Adrenal gland (tissue), 9 donors: ENCODE measurements at regions not wholly inside any gene's neighbourhood (a gene's known extent, or its start where the extent isn't known, plus 50 kb on each side); places are given as distances from the start of the nearest gene placed in this dataset.

Experiments used
- DNase-seq, 7 donors: peaks; one replicate each; pipeline ENCODE4 v3.0.0-alpha.2; 2019 to 2020
- H3K27ac ChIP-seq, 5 donors: fragments of 200-600 bp; sonication (generic) in 4 of 5; 1 replicate in 3 of 5; 2 replicates in 2 of 5; pipeline versions ENCODE4 v1.5.1 to v1.8.0; 2016 to 2020; ENCODE audit warnings: mild to moderate bottlenecking in 1 of 5
- H3K27me3 ChIP-seq: fragments of 200-600 bp; 2 replicates; pipeline ENCODE4 v1.8.0; 2021
- H3K36me3 ChIP-seq, 2 donors: fragments of 200-600 bp; replicated peaks in 1 of 2; 1 replicate in 1 of 2; 2 replicates in 1 of 2; pipeline versions ENCODE4 v1.5.1 to v1.8.0; 2018 to 2022
- H3K4me1 ChIP-seq, 2 donors: fragments of 200-600 bp; replicated peaks in 1 of 2; 1 replicate in 1 of 2; 2 replicates in 1 of 2; pipeline versions ENCODE4 v1.5.1 to v1.8.0; 2018 to 2021
- H3K4me3 ChIP-seq, 4 donors: fragments of 200-600 bp; sonication (generic) in 3 of 4; one replicate each; pipeline ENCODE4 v1.5.1; 2016 to 2018
- H3K9me3 ChIP-seq, 3 donors: fragments of 200-600 bp; sonication (generic) in 1 of 3; replicated peaks in 1 of 3; 1 replicate in 2 of 3; 2 replicates in 1 of 3; pipeline versions ENCODE4 v1.5.1 to v1.8.0; 2016 to 2021
- POLR2A ChIP-seq, 2 donors: fragments of 450-650 bp; IDR thresholded peaks; one replicate each; pipeline ENCODE4 v1.6.1; 2017; ENCODE audit warnings: antibody characterized with exemption in 2 of 2, mild to moderate bottlenecking in 2 of 2, moderate library complexity in 1 of 2
- WGBS, 4 donors: extraction: QIAGEN DNeasy Blood & Tissue Kit in 2 of 4; methylation state at CpG; one replicate each; pipeline versions ENCODE4 v1.1.5 to v1.1.7; 2013 to 2017; 5-methylcytosine and 5-hydroxymethylcytosine counted together
- intact Hi-C, 2 donors: fragments of 100-400 bp; cut with DNase I; formaldehyde crosslinking; loops; one replicate each; pipeline versions ENCODE4 v1.14.1 to v1.15.0; 2022 to 2023
- TF ChIP-seq, protein P1 (sequence below), 6 experiments: fragments of 450-650 bp in 4 of 6; fragments of 200-600 bp in 2 of 6; sonication (generic) in 1 of 6; IDR thresholded peaks; 1 replicate in 5 of 6; 2 replicates in 1 of 6; pipeline versions ENCODE4 v1.5.1 to v1.8.0; 2016 to 2021; ENCODE audit warnings: antibody characterized with exemption in 6 of 6, mild to moderate bottlenecking in 2 of 6, moderate library complexity in 1 of 6
- donor health status: healthy with polysubstance abuse.
- donor health status: Bipolar disorder and iron deficiency.
- donor health status: DM: yes; HTN: yes; CAD: no.
- donor health status: DM: no; HTN: no; CAD: no.
- donor health status: DM: no; HTN: no; CAD: no.

DNA sequence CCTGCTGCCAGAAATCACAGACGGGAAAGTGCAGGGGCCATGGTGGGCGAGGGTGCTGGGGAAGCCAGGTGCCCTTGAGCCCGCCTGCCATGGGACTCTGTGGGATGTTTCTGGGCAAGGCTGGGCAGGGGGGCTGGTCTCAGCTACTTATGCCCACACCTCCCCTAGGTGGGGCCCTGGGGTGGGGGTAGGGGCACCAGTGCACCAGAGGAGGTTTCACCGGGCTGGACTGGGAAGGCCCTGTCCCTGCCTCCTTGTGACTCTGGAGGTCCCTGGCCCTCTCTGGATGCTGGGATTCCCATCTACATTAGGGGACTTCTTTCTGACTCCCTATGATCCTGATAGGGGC lies 75.2 kb upstream of the WNT11 start:
- DNase-seq = no peak
- Histone ChIP-seq H3K4me1 (peaks cover 0 to 5% of the 10 kb centered on the region in 2 donors), H3K27me3 (no peaks in the 10 kb centered on the region), H3K36me3 (no peaks in the 10 kb centered on the region), H3K4me3 (no peak overlapping the region), H3K27ac (no peak overlapping the region), H3K9me3 (no peaks in the 10 kb centered on the region)
- intact Hi-C loops = no loop called here
- WGBS, 4 donors = 83 to 95% (median 88%) methylated on average over 2 to 4 of the region's 4 CpGs
- no peak for TF ChIP-seq POLR2A (IDR thresholded peaks at IDR 0.05)
- TF ChIP-seq, protein P1, sequence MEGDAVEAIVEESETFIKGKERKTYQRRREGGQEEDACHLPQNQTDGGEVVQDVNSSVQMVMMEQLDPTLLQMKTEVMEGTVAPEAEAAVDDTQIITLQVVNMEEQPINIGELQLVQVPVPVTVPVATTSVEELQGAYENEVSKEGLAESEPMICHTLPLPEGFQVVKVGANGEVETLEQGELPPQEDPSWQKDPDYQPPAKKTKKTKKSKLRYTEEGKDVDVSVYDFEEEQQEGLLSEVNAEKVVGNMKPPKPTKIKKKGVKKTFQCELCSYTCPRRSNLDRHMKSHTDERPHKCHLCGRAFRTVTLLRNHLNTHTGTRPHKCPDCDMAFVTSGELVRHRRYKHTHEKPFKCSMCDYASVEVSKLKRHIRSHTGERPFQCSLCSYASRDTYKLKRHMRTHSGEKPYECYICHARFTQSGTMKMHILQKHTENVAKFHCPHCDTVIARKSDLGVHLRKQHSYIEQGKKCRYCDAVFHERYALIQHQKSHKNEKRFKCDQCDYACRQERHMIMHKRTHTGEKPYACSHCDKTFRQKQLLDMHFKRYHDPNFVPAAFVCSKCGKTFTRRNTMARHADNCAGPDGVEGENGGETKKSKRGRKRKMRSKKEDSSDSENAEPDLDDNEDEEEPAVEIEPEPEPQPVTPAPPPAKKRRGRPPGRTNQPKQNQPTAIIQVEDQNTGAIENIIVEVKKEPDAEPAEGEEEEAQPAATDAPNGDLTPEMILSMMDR (IDR thresholded peaks at IDR 0.05) = no peak

- no peaks in the 10 kb centered on the region for H3K9me3 ChIP-seq
- no peak for TF ChIP-seq POLR2A (IDR thresholded peaks at IDR 0.05)
- TF ChIP-seq, protein P1 (IDR thresholded peaks at IDR 0.05) = no peak
- H3K4me3 ChIP-seq = no peak overlapping the region
- no peak overlapping the region for H3K27ac ChIP-seq
- DNase-seq = no peak
- H3K36me3 ChIP-seq = no peaks in the 10 kb centered on the region
- H3K27me3 ChIP-seq = no peaks in the 10 kb centered on the region
- 82 to 95% (median 88%) methylated on average over 4 to 15 of the region's 15 CpGs for WGBS, 4 donors
- H3K4me1 ChIP-seq = peaks cover 0 to 5% of the 10 kb centered on the region in 2 donors
- intact Hi-C loops = no loop called here
These were observed 74.7 kb upstream of the WNT11 start for GRCh38 chr11:76280882-76281557.

DNA sequence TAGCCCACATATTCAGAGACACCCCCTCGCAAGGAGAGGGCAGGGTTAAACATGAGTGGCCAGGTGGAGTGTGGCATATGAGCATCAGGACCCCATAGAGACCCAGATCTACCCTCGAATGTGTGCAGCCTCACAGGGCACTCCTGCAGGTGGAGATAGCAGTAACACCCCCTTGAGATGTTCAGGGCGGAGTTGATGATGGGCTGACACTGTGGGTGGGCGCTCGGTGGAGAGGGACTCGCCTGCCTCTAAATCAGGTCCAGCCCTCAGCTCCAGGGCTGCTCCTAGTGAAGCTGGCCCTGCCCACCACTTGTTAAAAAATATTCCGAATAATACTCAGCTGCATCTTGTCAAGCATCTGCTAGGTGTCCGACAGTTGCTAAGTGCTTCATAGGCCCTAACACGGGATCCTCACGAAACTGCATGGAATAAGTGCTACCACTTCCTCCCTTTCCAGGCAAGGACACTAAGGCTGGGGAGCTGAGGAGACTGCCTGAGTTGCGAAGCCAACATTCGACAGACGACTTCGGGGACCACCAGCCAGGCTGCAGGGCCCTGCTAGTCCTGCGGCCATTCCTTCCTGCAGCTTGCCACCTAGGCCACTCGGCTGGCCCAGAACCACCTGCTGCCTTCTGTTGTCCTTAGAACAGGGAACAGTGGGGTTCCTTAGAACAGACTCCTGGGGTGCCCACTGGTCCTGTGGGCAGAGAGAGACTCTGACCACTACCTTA lies 74.0 kb upstream of the WNT11 start:
- DNase-seq = no peak
- Histone ChIP-seq H3K27ac (no peak overlapping the region), H3K36me3 (no peaks in the 10 kb centered on the region), H3K9me3 (no peaks in the 10 kb centered on the region), H3K27me3 (no peaks in the 10 kb centered on the region), H3K4me3 (no peak overlapping the region), H3K4me1 (peaks cover 0 to 5% of the 10 kb centered on the region in 2 donors)
- TF ChIP-seq, protein P1 (IDR thresholded peaks at IDR 0.05) = no peak
- TF ChIP-seq POLR2A (IDR thresholded peaks at IDR 0.05) = no peak
- intact Hi-C loops = no loop called here
- 88 to 96% (median 90%) methylated on average over 5 to 16 of the region's 16 CpGs for WGBS, 4 donors

DNA sequence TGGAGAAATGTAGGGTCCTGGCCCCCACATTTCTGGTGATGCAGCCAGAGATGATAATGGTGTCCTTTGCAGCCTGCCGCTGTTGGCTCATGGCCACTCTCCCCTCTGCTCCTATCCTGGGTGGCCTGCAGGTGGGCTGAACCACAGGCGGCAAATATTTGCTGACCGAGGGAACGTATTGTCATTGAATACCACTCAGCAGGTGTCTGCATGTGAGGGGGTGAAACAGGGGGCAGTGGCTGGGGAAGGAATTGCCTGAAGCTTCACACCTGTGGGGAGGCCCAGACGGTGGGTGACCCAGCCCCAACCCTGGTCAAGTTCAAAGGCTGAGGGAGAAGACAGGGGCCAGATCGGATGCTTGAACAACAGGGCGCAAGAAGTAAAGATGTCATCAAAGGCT lies 73.3 kb upstream of the WNT11 start:
- Histone ChIP-seq H3K4me3 (no peak overlapping the region), H3K9me3 (no peaks in the 10 kb centered on the region), H3K27me3 (no peaks in the 10 kb centered on the region), H3K4me1 (peaks cover 0 to 5% of the 10 kb centered on the region in 2 donors), H3K27ac (no peak overlapping the region), H3K36me3 (no peaks in the 10 kb centered on the region)
- 81 to 93% (median 91%) methylated on average over 5 to 7 of the region's 7 CpGs for WGBS, 4 donors
- no peak for DNase-seq
- intact Hi-C loops = no loop called here
- TF ChIP-seq, protein P1 (IDR thresholded peaks at IDR 0.05) = no peak
- no peak for TF ChIP-seq POLR2A (IDR thresholded peaks at IDR 0.05)
